HG02870 (cell line): ENCODE measurements at regions not wholly inside any gene's neighbourhood (a gene's known extent, or its start where the extent isn't known, plus 50 kb on each side); places are given as distances from the start of the nearest gene placed in this dataset.

Experiments
- ATAC-seq: cut with Tn5 transposase; IDR thresholded peaks from one replicate; pipeline ENCODE4 v1.9.1; 2021; ENCODE audit warnings: mild to moderate bottlenecking, moderate library complexity; ENCODE audit not compliant: unreplicated experiment

DNA sequence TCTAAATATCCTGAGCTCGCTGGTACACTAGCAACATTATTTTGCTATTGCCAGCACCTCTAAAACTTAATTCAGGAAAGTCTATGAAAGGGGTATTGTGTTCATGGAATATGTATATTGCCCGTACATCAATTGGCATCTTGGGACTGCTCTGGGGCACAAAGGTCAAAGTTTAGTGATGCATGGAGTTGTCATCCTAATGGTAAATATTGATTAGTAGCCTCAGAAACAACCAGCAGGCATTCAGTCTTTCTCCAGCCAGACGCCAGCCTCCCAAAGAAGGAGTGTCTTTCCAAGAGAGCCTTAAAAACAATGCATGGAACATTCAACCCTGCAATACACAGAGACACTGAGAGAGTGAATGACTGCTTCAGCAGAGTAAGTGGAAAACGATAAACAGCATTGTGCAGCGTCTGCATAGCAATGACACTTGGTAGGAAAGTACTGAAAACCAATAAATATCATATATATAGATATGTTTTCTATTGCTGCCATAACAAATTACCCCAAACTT is 377.3 kb downstream of the SHQ1 start:
- no peak for ATAC-seq

DNA sequence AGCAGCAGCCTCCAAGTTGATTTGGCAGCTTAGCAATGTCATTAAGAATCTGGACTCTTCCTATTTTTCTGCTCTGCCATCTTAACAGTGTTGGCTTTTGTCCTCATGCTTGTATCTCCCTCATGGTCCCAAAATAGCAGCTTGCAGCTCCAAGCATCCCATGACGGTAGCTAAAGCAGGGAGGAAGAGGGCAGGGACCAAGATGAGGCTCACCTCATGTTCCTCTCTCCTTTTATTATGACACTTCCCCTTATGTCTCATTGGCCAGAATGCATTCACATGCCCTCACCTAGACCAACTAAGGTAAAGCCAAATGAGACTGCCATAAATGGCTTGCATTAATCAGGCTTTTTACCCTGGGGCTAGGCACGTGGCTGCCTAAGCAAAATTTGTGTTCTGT is 382.4 kb downstream of the SHQ1 start:
- no peak for ATAC-seq

DNA sequence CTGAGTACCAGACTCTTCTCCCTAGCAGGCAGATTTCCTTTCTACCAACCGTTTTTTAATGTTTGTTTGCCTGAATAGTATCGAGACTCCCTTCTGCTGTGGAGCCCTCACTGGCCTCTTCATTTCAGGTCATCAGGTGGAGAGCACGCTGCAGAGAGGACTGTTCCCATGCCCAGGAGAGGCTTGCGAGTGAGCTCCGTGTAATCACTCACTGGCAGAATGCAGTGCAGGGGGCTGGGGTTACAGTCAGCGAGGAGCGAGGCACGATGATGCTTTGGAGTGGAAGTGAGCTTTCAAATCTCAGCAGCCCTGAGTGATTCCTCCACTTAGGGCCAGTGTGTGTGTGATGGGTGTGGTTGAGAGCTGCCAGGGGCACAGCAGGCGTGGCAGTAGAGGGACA is 385.2 kb downstream of the SHQ1 start:
- no peak for ATAC-seq

DNA sequence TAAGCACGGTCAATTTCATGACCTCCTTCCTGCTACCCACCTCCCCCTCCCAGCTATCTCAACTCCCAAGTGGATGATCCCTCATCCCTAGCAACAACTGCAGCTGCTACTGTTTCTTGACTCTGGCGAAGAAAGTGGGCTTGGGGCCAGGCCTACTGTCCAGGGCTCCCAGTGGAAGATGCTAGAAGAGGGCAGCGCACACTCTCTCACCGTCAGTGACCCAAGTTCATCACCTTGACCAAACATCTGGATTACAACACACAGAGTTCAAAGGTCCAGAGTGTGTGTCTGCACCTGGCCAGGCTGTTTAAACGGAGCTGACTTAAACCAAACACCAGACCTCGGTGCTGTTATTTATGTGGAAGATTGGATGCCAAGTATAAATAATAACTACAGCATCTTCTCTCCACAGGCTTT is 385.6 kb downstream of the SHQ1 start:
- ATAC-seq: no peak

- no peak for ATAC-seq
Observed at GRCh38 chr3:72461787-72462186, 386.5 kb downstream of the SHQ1 start.

DNA sequence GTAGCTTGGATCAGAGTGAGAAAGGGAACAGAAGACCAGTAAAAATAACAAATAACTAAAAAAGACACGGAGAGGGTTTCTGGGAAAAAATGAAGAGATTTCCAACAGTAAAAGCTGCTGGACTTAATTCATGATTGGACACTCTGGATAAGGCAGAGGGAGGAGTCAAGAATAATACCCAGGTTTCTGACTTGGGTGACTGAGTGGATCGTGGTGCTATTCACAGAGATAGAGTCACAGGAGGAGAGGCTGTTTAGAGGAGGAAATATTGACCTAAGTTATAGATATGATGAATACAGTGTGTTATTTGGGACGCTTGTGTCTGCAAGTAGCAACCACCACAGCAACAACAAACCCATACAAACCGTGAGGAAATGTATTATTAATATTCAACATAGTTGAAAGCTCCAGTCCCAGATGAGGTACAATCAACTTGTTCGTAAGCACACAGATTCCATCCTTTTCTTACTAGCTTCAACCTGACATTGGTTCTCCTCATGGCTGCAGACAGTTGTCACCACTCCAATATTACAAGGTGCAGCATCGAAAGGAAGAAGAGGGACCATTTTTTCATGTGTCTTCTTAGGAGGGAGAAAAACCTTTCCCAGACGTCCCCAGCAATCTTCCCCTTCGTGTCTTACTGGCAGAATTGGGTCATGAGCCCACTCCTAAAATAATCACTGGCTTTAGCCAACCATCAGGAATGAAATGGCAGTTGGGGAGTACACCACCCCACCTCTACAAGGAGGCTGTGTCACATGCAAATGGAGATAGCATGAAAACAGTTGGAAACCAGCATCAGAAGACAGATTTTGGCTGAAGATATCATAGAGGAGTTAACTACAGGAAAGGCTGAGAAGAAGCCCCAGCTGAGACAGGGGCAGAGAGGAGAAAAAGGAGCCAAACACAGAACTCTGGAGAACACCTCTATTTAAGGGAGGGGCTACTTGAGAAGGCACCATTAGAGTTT is 387.8 kb downstream of the SHQ1 start:
- ATAC-seq: no peak

- no peak for ATAC-seq
Observed at GRCh38 chr3:72459588-72459987, 388.7 kb downstream of the SHQ1 start.

DNA sequence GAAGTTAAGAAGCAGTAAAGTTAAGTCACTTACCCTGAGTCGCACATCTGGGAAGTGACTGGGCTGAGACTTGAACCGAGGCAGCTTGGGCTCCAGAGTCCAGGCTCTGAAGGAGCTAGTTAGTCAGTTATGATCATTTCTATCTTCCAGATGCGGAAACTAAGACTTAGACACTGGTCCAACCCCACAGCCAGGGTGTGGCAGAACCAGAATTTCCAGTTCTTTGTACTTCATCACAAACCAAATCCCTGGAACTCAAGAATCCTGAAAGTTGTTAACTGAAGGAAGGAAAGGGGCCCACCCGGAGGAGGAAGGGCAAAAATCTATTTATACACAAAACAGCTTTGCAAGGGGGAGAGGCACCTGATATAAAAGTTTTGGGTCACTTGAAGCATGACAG is 389.9 kb downstream of the SHQ1 start:
- ATAC-seq: no peak

- no peak for ATAC-seq
Observed at GRCh38 chr3:72454441-72454840, 393.8 kb downstream of the SHQ1 start.

DNA sequence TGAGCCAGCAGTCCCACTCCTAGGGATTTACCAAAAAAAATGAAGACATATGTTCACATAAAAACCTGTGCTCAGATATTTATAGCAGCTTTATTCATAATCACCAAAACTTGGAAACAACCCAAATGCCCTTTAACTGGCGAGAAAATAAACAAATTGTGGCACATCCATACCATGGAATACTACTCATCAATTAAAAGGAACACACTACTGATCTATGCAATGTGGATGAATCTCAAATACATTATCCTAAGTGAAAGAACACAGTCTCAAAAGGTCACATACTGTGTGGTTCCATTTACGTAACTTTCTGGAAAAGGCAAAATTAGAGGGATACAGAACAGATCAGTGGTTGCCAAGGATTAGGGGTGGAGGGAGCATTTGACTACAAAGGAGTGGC is 394.5 kb downstream of the SHQ1 start:
- no peak for ATAC-seq

- ATAC-seq: no peak
Observed at GRCh38 chr3:72452745-72453144, 395.5 kb downstream of the SHQ1 start.

GRCh38 chr3:72451841-72452240 is 396.4 kb downstream of the SHQ1 start:
- no peak for ATAC-seq

GRCh38 chr3:72449551-72449950 is 398.7 kb downstream of the SHQ1 start:
- no peak for ATAC-seq

GRCh38 chr3:72448858-72449257 is 399.4 kb downstream of the SHQ1 start:
- no peak for ATAC-seq

DNA sequence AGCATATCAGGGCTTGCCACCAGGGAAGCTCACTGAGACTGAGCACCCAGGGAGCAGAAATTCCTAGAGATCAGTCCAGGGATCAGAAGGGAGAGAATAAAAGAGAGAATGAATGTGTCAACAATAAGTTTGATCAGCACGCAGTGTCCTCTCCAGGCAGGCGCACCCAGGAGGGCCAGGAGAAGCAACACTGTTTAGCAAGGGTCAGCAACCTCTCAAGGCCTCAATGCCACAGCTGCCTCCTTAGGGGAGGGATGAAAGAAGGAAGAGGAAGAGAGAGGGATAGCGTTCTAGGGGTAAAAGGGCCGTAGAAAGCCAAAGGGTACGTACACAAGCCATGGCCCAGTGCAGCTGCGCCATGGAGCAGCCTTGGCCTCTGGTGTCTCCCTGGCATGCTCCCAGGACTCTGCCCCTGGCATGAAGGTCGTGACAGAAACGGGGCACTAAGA is 399.8 kb downstream of the SHQ1 start:
- no peak for ATAC-seq

DNA sequence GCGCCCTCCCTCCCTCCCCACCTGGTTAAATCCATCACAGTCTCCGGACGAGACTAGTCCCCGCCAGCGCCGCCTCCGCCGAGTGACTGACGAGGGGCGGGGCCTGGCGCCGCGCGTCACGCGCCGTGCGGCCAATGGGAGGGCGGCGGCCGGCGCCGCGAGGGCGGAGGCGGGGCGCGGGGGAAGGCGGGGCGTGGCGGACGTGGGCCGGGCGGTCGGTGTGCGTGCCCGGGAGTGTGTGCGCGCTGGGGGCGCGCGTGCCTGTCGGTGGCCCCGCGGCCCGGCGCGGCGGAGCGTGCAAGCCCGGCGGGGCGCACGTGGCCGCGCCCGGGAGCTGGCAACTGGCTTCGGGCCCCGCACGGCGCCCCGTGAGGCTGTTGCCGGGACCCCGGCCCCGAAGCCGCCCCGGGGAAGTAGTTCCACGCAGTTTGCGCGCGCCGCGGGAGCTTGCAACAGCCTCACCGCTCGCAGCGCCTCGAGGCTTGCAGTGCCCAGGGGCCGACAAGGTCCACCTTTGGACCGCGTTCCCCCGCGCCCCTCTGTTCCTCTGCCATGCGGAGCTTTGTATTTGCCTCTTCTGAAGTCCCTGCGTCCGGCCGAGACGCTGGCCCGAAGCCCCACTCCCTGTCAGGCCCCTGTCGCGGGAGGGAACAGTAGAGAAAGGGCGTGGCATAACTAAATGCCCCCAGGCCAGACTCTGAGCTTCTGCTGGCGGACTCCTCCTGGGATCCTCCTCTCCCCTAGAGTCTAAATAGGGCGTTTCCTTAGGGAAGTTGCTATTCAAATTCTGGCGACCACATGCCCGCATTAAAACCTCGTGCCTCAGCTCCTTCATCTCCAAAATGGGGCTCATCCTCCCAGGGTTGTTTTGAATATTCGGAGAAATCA is 400.9 kb downstream of the SHQ1 start:
- peak; percentile 79 for ATAC-seq

GRCh38 chr3:72446218-72447058 is 401.8 kb downstream of the SHQ1 start, which contains the start of gene RYBP:
RYBP (minus strand) TSS chr3:72446621.
- peak; percentile 23 for ATAC-seq

DNA sequence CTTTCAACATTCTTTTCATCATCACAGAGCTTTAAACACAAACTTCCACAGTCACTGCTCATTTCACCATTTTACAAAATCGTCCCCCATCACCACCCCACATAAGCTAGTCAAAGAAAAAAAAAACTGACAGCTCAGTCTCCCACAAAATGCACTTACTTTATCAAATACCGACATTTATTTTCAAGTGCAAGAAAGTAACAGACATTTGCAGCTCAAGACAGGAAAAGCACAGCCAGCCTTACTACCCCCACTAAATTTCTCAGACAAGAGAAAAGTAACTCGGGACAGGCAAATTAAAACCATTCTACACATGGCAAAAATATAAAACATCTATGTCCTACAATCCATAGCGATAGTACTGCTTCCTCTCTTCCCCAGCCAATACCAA is 402.4 kb downstream of the SHQ1 start:
- no peak for ATAC-seq

- ATAC-seq: no peak
Observed at GRCh38 chr3:72444656-72445223, 403.5 kb downstream of the SHQ1 start.

DNA sequence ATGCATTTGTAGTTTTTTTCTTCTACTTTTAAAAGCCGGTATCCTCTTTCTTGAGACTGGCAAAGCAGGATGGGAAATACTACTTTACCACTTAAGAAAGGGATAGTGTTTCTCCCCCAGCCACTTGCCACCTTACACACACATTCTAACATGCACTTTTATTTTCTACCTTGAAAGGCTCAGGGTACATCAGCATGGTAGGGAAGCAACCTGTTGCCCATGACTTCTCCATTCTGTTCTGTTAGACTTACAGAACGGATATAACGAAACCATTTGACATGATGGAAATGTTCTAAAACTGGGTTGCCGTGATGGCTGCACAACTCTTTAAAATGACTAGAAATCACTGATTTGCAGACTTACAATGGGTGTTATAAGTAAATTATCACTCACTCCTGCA is 405.5 kb downstream of the SHQ1 start:
- ATAC-seq: no peak
